Activated naive CD8-positive, alpha-beta T cell treated with anti-CD3 and anti-CD28 coated beads, Interleukin-2, amount 10 ng/mL, durations not matched to agents 7 days and 5 days (primary cell): ENCODE measurements at regions not wholly inside any gene's neighbourhood (a gene's known extent, or its start where the extent isn't known, plus 50 kb on each side); places are given as distances from the start of the nearest gene placed in this dataset.

ENCODE experiments used
- ATAC-seq: fragments of 150-1000 bp; cut with Tn5 transposase; one replicate; pipeline ENCODE4 v1.10.0; 2021; ENCODE audit warnings: low read depth, moderate library complexity
- POLR2A ChIA-PET: fragments of 350-600 bp; sonication (Branson Sonifier 250); formaldehyde crosslinking; loops from one replicate; lab custom pipeline; 2021; ENCODE audit warnings: antibody characterized with exemption; lab: Charles Lee
- DNase-seq: peaks from one replicate; pipeline ENCODE4 v3.0.0; 2021
- H3K27ac Mint-ChIP-seq: one replicate; pipeline ENCODE4 v1.8.0; 2022; ENCODE audit warnings: mild to moderate bottlenecking, mixed read lengths
- H3K27me3 Mint-ChIP-seq: one replicate; pipeline ENCODE4 v1.8.0; 2022; ENCODE audit warnings: mild to moderate bottlenecking, moderate library complexity, mixed read lengths
- H3K36me3 Mint-ChIP-seq: one replicate; pipeline ENCODE4 v1.8.0; 2021; ENCODE audit warnings: mild to moderate bottlenecking, mixed read lengths
- H3K4me1 Mint-ChIP-seq: one replicate; pipeline ENCODE4 v1.8.0; 2021; ENCODE audit warnings: mixed read lengths
- H3K4me3 Mint-ChIP-seq: one replicate; pipeline ENCODE4 v1.8.0; 2022; ENCODE audit warnings: mild to moderate bottlenecking, moderate library complexity, mixed read lengths
- H3K9me3 Mint-ChIP-seq: one replicate; pipeline ENCODE4 v1.8.0; 2021; ENCODE audit warnings: mixed read lengths

DNA sequence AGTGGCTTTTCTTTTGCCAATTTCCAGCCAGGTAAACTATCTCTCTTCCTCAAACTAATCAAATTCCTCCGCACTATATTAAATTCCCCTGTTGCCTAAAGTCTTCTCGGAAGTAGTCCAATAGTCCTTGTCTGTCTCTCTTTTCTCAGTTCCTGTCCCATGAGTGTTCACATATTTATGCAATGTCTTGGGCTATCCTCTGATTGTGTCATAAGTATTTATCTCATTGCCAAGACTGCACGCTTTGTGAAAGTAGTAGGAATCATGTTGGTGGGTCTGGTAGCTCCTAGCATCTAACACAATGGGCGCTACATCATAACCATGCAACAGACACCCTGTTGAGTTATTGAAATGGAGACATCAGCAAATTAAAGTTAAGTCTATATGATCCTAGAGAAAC lies 59.9 kb upstream of the POU3F3 start:
- POLR2A ChIA-PET = no interaction called here
- Mint-ChIP-seq H3K9me3 (no peaks in the 10 kb centered on the region), H3K27ac (no peak overlapping the region), H3K4me3 (no peak overlapping the region), H3K27me3 (peaks cover 4% of the 10 kb centered on the region), H3K4me1 (no peaks in the 10 kb centered on the region), H3K36me3 (no peaks in the 10 kb centered on the region)
- ATAC-seq = no peak
- no peak for DNase-seq

DNA sequence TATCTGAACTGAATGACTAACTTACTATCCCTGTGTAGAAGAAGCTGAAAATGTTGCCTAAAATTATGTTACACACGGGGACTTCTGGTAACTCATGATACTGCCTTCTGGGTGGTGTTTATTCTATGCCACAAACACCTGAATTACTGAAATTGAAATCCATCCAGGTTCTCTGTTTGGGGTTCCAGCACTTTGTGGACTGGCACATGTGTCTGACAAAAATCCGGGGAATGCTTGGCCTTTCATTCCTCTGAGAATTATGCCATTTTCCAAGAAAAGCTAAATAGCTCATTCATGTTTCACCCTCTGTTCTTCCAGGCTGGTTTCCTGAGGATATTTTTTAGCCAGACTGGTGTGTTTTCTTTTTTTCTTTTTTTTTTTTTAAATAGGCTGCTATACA lies 59.5 kb upstream of the POU3F3 start:
- H3K27me3 Mint-ChIP-seq = peaks cover 4% of the 10 kb centered on the region
- H3K9me3 Mint-ChIP-seq = no peaks in the 10 kb centered on the region
- ATAC-seq = no peak
- DNase-seq = no peak
- H3K4me3 Mint-ChIP-seq = no peak overlapping the region
- no peak overlapping the region for H3K27ac Mint-ChIP-seq
- H3K36me3 Mint-ChIP-seq = no peaks in the 10 kb centered on the region
- POLR2A ChIA-PET = no interaction called here
- no peaks in the 10 kb centered on the region for H3K4me1 Mint-ChIP-seq
